Panc1 (cell line): ENCODE measurements at regions not wholly inside any gene's neighbourhood (a gene's known extent, or its start where the extent isn't known, plus 50 kb on each side); places are given as distances from the start of the nearest gene placed in this dataset.

Source experiments
- CTCF ChIP-seq: fragments of 450-650 bp; IDR thresholded peaks from 2 replicates; pipeline ENCODE4 v1.5.1; 2017; ENCODE audit warnings: mild to moderate bottlenecking
- POLR2AphosphoS5 ChIP-seq: IDR thresholded peaks from 2 replicates; pipeline ENCODE4 v1.6.1; 2012; ENCODE audit warnings: mild to moderate bottlenecking, low read depth, low read length, moderate library complexity
- REST ChIP-seq, 2 experiments: IDR thresholded peaks; 2 replicates each; pipeline ENCODE4 v1.6.1; 2011 to 2012; ENCODE audit warnings: low read depth in 2 of 2, control low read depth in 1 of 2, low read length in 1 of 2, mild to moderate bottlenecking in 1 of 2, moderate library complexity in 1 of 2; ENCODE audit not compliant: insufficient read depth in 1 of 2
- SIN3A ChIP-seq: IDR thresholded peaks from 2 replicates; pipeline ENCODE4 v1.6.1; 2012; ENCODE audit warnings: low read depth, mild to moderate bottlenecking, low read length, moderate library complexity, borderline replicate concordance; ENCODE audit not compliant: insufficient read depth
- TCF7L2 ChIP-seq: IDR thresholded peaks from 2 replicates; pipeline ENCODE4 v1.6.1; 2011; ENCODE audit warnings: mild to moderate bottlenecking, low read depth, low read length, inconsistent platforms

- no peak for TF ChIP-seq CTCF
- TF ChIP-seq REST (IDR thresholded peaks at IDR 0.05; ENCODE audit: insufficient read depth in 1 of 2, low read depth in 2 of 2, low read length in 1 of 2), result no peak
- TF ChIP-seq TCF7L2, result no peak
- TF ChIP-seq SIN3A, result no peak
- no peak for TF ChIP-seq POLR2AphosphoS5
These were observed 209.2 kb upstream of the KCTD3 start for GRCh38 chr1:215357901-215358300.
